Lower leg skin (tissue), 4 donors: ENCODE measurements at regions not wholly inside any gene's neighbourhood (a gene's known extent, or its start where the extent isn't known, plus 50 kb on each side); places are given as distances from the start of the nearest gene placed in this dataset.
A peak's percentile ranks its signal among the peaks of the same experiment; 100 is the strongest.

Experiments
- DNase-seq, 2 donors: peaks; one replicate each; pipeline ENCODE4 v3.0.0-alpha.2; 2019; ENCODE audit warnings: low spot score in 2 of 2
- H3K4me3 ChIP-seq: fragments of 200-600 bp; sonication (generic); 2 replicates; pipeline ENCODE4 v1.5.1; 2017; ENCODE audit warnings: mild to moderate bottlenecking, low read depth; ENCODE audit not compliant: poor library complexity, severe bottlenecking
- POLR2A ChIP-seq, 2 donors: fragments of 450-650 bp; IDR thresholded peaks; one replicate each; pipeline ENCODE4 v1.6.1; 2016 to 2017; ENCODE audit warnings: antibody characterized with exemption in 2 of 2, mild to moderate bottlenecking in 1 of 2, moderate library complexity in 1 of 2
- WGBS, 2 donors: methylation state at CpG; one replicate each; pipeline ENCODE4 v1.1.5; 2018; 5-methylcytosine and 5-hydroxymethylcytosine counted together
- intact Hi-C: fragments of 100-400 bp; cut with DNase I; formaldehyde crosslinking; loops from one replicate; pipeline ENCODE4 v1.15.0; 2023; ENCODE audit warnings: low total_unique reads
- TF ChIP-seq, protein P1 (sequence below), 3 donors: fragments of 450-650 bp; IDR thresholded peaks; one replicate each; pipeline ENCODE4 v1.5.1; 2016; ENCODE audit warnings: antibody characterized with exemption in 3 of 3, mild to moderate bottlenecking in 3 of 3, moderate library complexity in 2 of 3

DNA sequence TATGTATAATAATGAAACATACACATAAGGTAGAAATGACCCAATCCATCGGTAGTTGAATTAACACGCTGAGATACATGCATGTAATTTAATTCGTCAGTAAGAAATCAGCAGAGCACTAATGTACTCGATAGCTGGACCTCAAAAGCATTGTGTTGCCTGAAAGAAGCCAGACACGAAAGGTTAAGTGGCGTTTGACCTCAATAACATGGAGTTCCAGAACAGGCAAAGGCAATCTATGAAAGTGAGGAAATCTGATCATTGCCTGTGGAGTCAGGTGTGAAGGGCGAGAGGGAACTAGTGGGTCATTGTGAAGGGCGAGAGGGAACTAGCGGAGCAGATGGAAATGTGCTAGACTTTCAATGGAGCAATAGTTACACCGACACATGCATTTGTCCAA is 970.4 kb upstream of the TMEM132C start:
- TF ChIP-seq POLR2A (IDR thresholded peaks at IDR 0.05), result no peak
- TF ChIP-seq, protein P1, sequence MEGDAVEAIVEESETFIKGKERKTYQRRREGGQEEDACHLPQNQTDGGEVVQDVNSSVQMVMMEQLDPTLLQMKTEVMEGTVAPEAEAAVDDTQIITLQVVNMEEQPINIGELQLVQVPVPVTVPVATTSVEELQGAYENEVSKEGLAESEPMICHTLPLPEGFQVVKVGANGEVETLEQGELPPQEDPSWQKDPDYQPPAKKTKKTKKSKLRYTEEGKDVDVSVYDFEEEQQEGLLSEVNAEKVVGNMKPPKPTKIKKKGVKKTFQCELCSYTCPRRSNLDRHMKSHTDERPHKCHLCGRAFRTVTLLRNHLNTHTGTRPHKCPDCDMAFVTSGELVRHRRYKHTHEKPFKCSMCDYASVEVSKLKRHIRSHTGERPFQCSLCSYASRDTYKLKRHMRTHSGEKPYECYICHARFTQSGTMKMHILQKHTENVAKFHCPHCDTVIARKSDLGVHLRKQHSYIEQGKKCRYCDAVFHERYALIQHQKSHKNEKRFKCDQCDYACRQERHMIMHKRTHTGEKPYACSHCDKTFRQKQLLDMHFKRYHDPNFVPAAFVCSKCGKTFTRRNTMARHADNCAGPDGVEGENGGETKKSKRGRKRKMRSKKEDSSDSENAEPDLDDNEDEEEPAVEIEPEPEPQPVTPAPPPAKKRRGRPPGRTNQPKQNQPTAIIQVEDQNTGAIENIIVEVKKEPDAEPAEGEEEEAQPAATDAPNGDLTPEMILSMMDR (IDR thresholded peaks at IDR 0.05), result no peak
- intact Hi-C loops, result loop anchor here (10.0 kb wide), 1 partner anchor 192 kb away; no protein-coding TSS in a partner anchor
- H3K4me3 ChIP-seq, result no peak overlapping the region
- peak in 1 of 2 donors; percentile 9 for DNase-seq
- 76 to 80% methylated on average over 10 of the region's 10 CpGs for WGBS, 2 donors

- intact Hi-C loops, result loop anchor here (10.0 kb wide), 1 partner anchor 193 kb away; no protein-coding TSS in a partner anchor
- no peak overlapping the region for H3K4me3 ChIP-seq
- TF ChIP-seq, protein P1 (IDR thresholded peaks at IDR 0.05), result no peak
- no peak for TF ChIP-seq POLR2A (IDR thresholded peaks at IDR 0.05)
- 80 to 83% methylated on average over 3 of the region's 3 CpGs for WGBS, 2 donors
- DNase-seq, result peak in 1 of 2 donors; percentile 54
Measured at GRCh38 chr12:127297327-127297726, 969.6 kb upstream of the TMEM132C start.

DNA sequence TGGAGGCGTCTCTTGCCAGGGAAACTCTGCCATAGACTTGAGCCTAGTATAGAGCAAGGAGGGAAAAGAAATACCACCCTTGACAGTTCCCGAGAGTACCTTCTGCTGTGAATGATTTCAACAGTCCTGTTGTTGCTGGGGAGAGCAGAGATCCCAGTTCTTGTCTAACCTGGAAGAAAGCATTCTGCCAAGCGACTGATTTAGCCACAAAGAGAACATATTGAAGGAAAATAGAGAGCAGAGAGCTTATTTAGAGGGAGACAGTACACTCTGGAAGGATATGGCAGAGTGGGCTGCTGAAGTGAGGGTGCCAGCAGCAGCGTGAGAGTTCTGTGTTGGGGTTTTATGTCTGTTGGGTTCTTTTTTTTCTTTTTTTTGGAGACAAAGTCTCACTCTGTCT is 966.9 kb upstream of the TMEM132C start:
- no peak for DNase-seq
- WGBS, 2 donors, result 76 to 81% methylated on average over 4 of the region's 4 CpGs
- no peak for TF ChIP-seq POLR2A (IDR thresholded peaks at IDR 0.05)
- TF ChIP-seq, protein P1 (IDR thresholded peaks at IDR 0.05), result no peak
- H3K4me3 ChIP-seq, result no peak overlapping the region
- intact Hi-C loops, result no loop called here

GRCh38 chr12:127300753-127301152 is 966.2 kb upstream of the TMEM132C start:
- no peak overlapping the region for H3K4me3 ChIP-seq
- DNase-seq, result peak in 1 of 2 donors; percentile 39
- TF ChIP-seq, protein P1 (IDR thresholded peaks at IDR 0.05), result no peak
- no peak for TF ChIP-seq POLR2A (IDR thresholded peaks at IDR 0.05)
- intact Hi-C loops, result no loop called here
- 51 to 54% methylated on average over 3 of the region's 3 CpGs for WGBS, 2 donors

- 74 to 84% methylated on average over 1 of the region's 1 CpG for WGBS, 2 donors
- no peak overlapping the region for H3K4me3 ChIP-seq
- DNase-seq, result no peak
- TF ChIP-seq POLR2A (IDR thresholded peaks at IDR 0.05), result no peak
- TF ChIP-seq, protein P1 (IDR thresholded peaks at IDR 0.05), result no peak
- intact Hi-C loops, result no loop called here
Measured at GRCh38 chr12:127301876-127302275, 965.1 kb upstream of the TMEM132C start.
